PC-3 (cell line): ENCODE measurements at regions not wholly inside any gene's neighbourhood (a gene's known extent, or its start where the extent isn't known, plus 50 kb on each side); places are given as distances from the start of the nearest gene placed in this dataset.

Experiments used
- ATAC-seq: fragments of 200-7000 bp; cut with Tn5 transposase; 2 replicates; pipeline ENCODE4 v1.9.1; 2020; ENCODE audit warnings: mild to moderate bottlenecking, moderate library complexity
- BruUV-seq: library from RNA; stranded (reverse); fragments of 400-500 nt; replicated peaks from 2 replicates; lab custom pipeline; 2021; lab: Mats Ljungman, UMichigan
- CTCF ChIA-PET: fragments of 300-600 bp; sonication (Branson Sonifier 250); formaldehyde crosslinking; loops from one replicate; lab custom pipeline; 2022; ENCODE audit warnings: antibody characterized with exemption; lab: Charles Lee
- POLR2A ChIA-PET: fragments of 300-600 bp; sonication (Branson Sonifier 250); formaldehyde crosslinking; loops from one replicate; lab custom pipeline; 2022; ENCODE audit warnings: antibody characterized with exemption; ENCODE audit not compliant: unreplicated experiment; lab: Charles Lee
- DNase-seq: peaks from one replicate; pipeline ENCODE4 v3.0.0-alpha.2; 2015
- H2AFZ ChIP-seq: fragments of 300-600 bp; sonication (generic); 2 replicates; pipeline ENCODE4 v1.6.0; 2016; ENCODE audit warnings: antibody characterized with exemption, low read length
- H3F3A ChIP-seq: fragments of 300-600 bp; sonication (generic); one replicate; pipeline ENCODE4 v1.6.0; 2017; ENCODE audit warnings: antibody characterized with exemption, low read length, control low read depth, mild to moderate bottlenecking; ENCODE audit not compliant: unreplicated experiment
- H3K27ac ChIP-seq: fragments of 300-600 bp; sonication (generic); 2 replicates; pipeline ENCODE4 v1.5.1; 2016; ENCODE audit warnings: mild to moderate bottlenecking, low read length
- H3K27me3 ChIP-seq: fragments of 300-600 bp; sonication (generic); 2 replicates; pipeline ENCODE4 v1.6.1; 2016; ENCODE audit warnings: low read length, mixed read lengths
- H3K36me3 ChIP-seq: fragments of 300-600 bp; sonication (generic); 2 replicates; pipeline ENCODE4 v1.6.1; 2016; ENCODE audit warnings: low read depth, mixed run types, low read length, mixed read lengths
- H3K4me1 ChIP-seq: fragments of 300-600 bp; sonication (generic); 2 replicates; pipeline ENCODE4 v1.5.1; 2016; ENCODE audit warnings: low read length; ENCODE audit not compliant: insufficient read depth
- H3K4me2 ChIP-seq: fragments of 300-600 bp; sonication (generic); 2 replicates; pipeline ENCODE4 v1.6.0; 2016; ENCODE audit warnings: low read length
- H3K4me3 ChIP-seq: fragments of 300-600 bp; sonication (generic); 2 replicates; pipeline ENCODE4 v1.5.1; 2016; ENCODE audit warnings: mild to moderate bottlenecking, low read length, mixed read lengths
- H3K79me2 ChIP-seq: fragments of 300-600 bp; sonication (generic); 2 replicates; pipeline ENCODE4 v1.6.1; 2017; ENCODE audit warnings: low read length, mixed read lengths
- H3K9ac ChIP-seq: fragments of 300-600 bp; sonication (generic); 2 replicates; pipeline ENCODE4 v1.6.0; 2016; ENCODE audit warnings: mild to moderate bottlenecking, low read length
- H3K9me2 ChIP-seq: fragments of 300-600 bp; sonication (generic); replicated peaks from 2 replicates; pipeline ENCODE4 v1.6.1; 2016; ENCODE audit warnings: mixed run types, low read length, mixed read lengths
- H3K9me3 ChIP-seq: fragments of 300-600 bp; sonication (generic); 2 replicates; pipeline ENCODE4 v1.6.1; 2016; ENCODE audit warnings: low read length, mixed read lengths
- H4K20me1 ChIP-seq: fragments of 300-600 bp; sonication (generic); 2 replicates; pipeline ENCODE4 v1.6.1; 2016; ENCODE audit warnings: low read length, mixed read lengths
- EZH2 ChIP-seq: fragments of 300-600 bp; sonication (generic); IDR thresholded peaks from one replicate; pipeline ENCODE4 v1.6.1; 2017; ENCODE audit warnings: antibody characterized with exemption, mild to moderate bottlenecking, low read length; ENCODE audit not compliant: unreplicated experiment
- EZH2phosphoT487 ChIP-seq: fragments of 300-600 bp; sonication (generic); IDR thresholded peaks from 2 replicates; pipeline ENCODE4 v1.6.1; 2018; ENCODE audit warnings: mild to moderate bottlenecking, antibody characterized with exemption, low read length, borderline replicate concordance
- intact Hi-C: fragments of 100-400 bp; cut with micrococcal nuclease; formaldehyde crosslinking; loops from 2 replicates; pipeline ENCODE4 v1.9.0; 2023
- TF ChIP-seq, protein P1 (sequence below): fragments of 300-600 bp; sonication (generic); conservative IDR thresholded peaks from 2 replicates; pipeline ENCODE4 v1.5.1; 2017; ENCODE audit warnings: antibody characterized with exemption, low read depth, mild to moderate bottlenecking, low read length

DNA sequence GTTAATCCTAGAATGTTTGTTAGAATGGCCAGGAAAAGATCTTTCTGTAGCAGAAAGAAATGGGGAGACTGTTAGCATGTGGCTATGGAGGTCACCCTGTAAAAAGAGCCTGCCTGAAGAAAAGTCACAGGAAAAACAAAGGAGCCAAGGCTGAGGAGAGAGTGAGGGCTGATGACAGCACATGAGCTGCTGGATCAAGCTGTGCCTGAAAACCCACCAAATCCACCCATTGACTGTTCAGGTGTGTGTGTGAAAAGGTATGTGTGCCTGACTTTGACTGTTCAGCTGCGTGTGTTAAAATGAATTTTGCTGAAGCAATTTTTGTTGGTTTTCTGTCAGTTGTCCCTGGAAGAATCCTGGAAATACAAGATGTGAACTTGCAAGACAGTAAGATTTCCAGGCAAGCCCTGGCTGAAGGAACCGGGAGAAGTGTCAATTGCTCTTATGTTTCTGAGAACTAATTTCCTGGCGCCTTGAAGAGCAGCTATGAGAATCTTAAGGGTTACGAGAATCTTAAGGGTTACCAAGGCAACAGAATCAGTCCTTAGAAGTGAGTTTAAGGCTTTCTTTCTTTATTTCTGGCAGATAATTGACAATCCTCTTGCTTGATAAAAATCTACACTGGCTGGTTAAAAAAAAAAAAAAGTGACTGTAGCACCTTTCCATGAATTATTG lies 73.0 kb upstream of the LGALSL start:
- no peak overlapping the region for H2AFZ ChIP-seq
- POLR2A ChIA-PET = no interaction called here
- no TSS peak for BruUV-seq
- H3K4me2 ChIP-seq = no peak overlapping the region
- CTCF ChIA-PET = no interaction called here
- H3K79me2 ChIP-seq = no peaks in the 10 kb centered on the region
- no peak for DNase-seq
- H3K27ac ChIP-seq = no peak overlapping the region
- H3K9ac ChIP-seq = no peak overlapping the region
- ATAC-seq = no peak
- no peaks in the 10 kb centered on the region for H3K4me1 ChIP-seq
- H3K27me3 ChIP-seq = no peaks in the 10 kb centered on the region
- no peaks in the 10 kb centered on the region for H3K36me3 ChIP-seq
- H4K20me1 ChIP-seq = no peaks in the 10 kb centered on the region
- TF ChIP-seq, protein P1, sequence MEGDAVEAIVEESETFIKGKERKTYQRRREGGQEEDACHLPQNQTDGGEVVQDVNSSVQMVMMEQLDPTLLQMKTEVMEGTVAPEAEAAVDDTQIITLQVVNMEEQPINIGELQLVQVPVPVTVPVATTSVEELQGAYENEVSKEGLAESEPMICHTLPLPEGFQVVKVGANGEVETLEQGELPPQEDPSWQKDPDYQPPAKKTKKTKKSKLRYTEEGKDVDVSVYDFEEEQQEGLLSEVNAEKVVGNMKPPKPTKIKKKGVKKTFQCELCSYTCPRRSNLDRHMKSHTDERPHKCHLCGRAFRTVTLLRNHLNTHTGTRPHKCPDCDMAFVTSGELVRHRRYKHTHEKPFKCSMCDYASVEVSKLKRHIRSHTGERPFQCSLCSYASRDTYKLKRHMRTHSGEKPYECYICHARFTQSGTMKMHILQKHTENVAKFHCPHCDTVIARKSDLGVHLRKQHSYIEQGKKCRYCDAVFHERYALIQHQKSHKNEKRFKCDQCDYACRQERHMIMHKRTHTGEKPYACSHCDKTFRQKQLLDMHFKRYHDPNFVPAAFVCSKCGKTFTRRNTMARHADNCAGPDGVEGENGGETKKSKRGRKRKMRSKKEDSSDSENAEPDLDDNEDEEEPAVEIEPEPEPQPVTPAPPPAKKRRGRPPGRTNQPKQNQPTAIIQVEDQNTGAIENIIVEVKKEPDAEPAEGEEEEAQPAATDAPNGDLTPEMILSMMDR = no peak
- no peak for TF ChIP-seq EZH2phosphoT487
- TF ChIP-seq EZH2 = no peak
- no peak overlapping the region for H3K4me3 ChIP-seq
- H3K9me3 ChIP-seq = no peaks in the 10 kb centered on the region
- intact Hi-C loops = no loop called here
- no peaks in the 10 kb centered on the region for H3F3A ChIP-seq
- no peaks in the 10 kb centered on the region for H3K9me2 ChIP-seq

GRCh38 chr2:64383016-64383591 lies 70.9 kb upstream of the LGALSL start:
- Histone ChIP-seq H3K27ac (no peak overlapping the region), H3K79me2 (no peaks in the 10 kb centered on the region), H3K9ac (no peak overlapping the region), H3K4me2 (no peak overlapping the region), H3K4me3 (no peak overlapping the region), H2AFZ (no peak overlapping the region), H4K20me1 (no peaks in the 10 kb centered on the region), H3F3A (no peaks in the 10 kb centered on the region), H3K27me3 (no peaks in the 10 kb centered on the region), H3K9me3 (no peaks in the 10 kb centered on the region), H3K36me3 (no peaks in the 10 kb centered on the region), H3K4me1 (no peaks in the 10 kb centered on the region), H3K9me2 (no peaks in the 10 kb centered on the region)
- intact Hi-C loops = no loop called here
- ChIA-PET POLR2A (no interaction called here), CTCF (no interaction called here)
- no TSS peak for BruUV-seq
- TF ChIP-seq EZH2 (no peak), EZH2phosphoT487 (no peak)
- TF ChIP-seq, protein P1 = no peak
- ATAC-seq (no peak), DNase-seq (no peak)

DNA sequence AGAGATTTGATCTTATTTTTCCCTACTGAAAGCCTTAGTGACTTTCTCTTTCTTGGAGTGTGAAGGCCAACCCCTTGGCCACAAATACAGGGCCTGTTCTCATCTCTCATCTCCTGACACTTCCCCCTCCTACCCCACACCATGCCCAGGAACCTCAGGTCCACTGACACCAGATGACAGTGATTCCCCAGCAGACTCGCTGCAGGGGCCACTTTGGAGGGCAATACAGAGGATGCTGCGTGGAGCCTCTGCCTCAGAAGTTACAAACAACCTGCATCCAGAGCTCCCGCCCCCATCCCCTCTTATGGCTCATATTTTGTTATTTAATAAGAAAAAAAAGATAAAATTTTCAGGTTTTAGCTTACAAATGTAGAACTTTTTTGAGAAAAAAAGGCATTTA lies 70.1 kb upstream of the LGALSL start:
- Histone ChIP-seq H3K36me3 (no peaks in the 10 kb centered on the region), H3K4me2 (no peak overlapping the region), H3K27ac (no peak overlapping the region), H3F3A (no peaks in the 10 kb centered on the region), H3K9me2 (no peaks in the 10 kb centered on the region), H3K4me1 (no peaks in the 10 kb centered on the region), H3K79me2 (no peaks in the 10 kb centered on the region), H3K27me3 (no peaks in the 10 kb centered on the region), H3K9ac (no peak overlapping the region), H2AFZ (no peak overlapping the region), H4K20me1 (no peaks in the 10 kb centered on the region), H3K9me3 (no peaks in the 10 kb centered on the region), H3K4me3 (no peak overlapping the region)
- intact Hi-C loops = no loop called here
- POLR2A ChIA-PET = interaction anchor here (0.6 kb wide), 1 partner anchor 104 kb away, joined by 6 read pairs; no protein-coding TSS in a partner anchor
- TF ChIP-seq EZH2phosphoT487 (no peak), EZH2 (no peak)
- TF ChIP-seq, protein P1 = no peak
- CTCF ChIA-PET = no interaction called here
- no TSS peak for BruUV-seq
- DNase-seq (no peak), ATAC-seq (no peak)
